Ureter (tissue), 1 donor: ENCODE measurements at regions not wholly inside any gene's neighbourhood (a gene's known extent, or its start where the extent isn't known, plus 50 kb on each side); places are given as distances from the start of the nearest gene placed in this dataset.
"Not testable (repeated sequence)": the region's sequence is repeated elsewhere in the genome, so short reads cannot be mapped to it uniquely, and the experiment has no call there.

Experiments used
- DNase-seq: peaks from one replicate; pipeline ENCODE4 v3.0.0-alpha.2; 2020; ENCODE audit warnings: low spot score
- donor health status: DM: yes; HTN: yes; CAD: no.

GRCh38 chr22:22776121-22776520 is 111.5 kb upstream of the IGLL5 start:
- DNase-seq = no peak

- no peak for DNase-seq
Observed at GRCh38 chr22:22779213-22779612, 108.4 kb upstream of the IGLL5 start.

- DNase-seq = no peak
Observed at GRCh38 chr22:22783575-22783974, 104.0 kb upstream of the IGLL5 start.

GRCh38 chr22:22784249-22785039 is 103.2 kb upstream of the IGLL5 start:
- no peak for DNase-seq

GRCh38 chr22:22785316-22786065 is 102.1 kb upstream of the IGLL5 start:
- DNase-seq = no peak

- DNase-seq = no peak
Observed at GRCh38 chr22:22786301-22787115, 101.1 kb upstream of the IGLL5 start.

- DNase-seq = no peak
Observed at GRCh38 chr22:22787151-22787550, 100.5 kb upstream of the IGLL5 start.

- no peak for DNase-seq
Observed at GRCh38 chr22:22787786-22788459, 99.7 kb upstream of the IGLL5 start.

- no peak for DNase-seq
Observed at GRCh38 chr22:22788460-22789037, 99.1 kb upstream of the IGLL5 start.

GRCh38 chr22:22789233-22789921 is 98.2 kb upstream of the IGLL5 start:
- no peak for DNase-seq

GRCh38 chr22:22789922-22790845 is 97.4 kb upstream of the IGLL5 start:
- no peak for DNase-seq

GRCh38 chr22:22791438-22792181 is 96.0 kb upstream of the IGLL5 start:
- no peak for DNase-seq

- not testable (repeated sequence) for DNase-seq
Observed at GRCh38 chr22:22792205-22792786, 95.3 kb upstream of the IGLL5 start.

- not testable (repeated sequence) for DNase-seq
Observed at GRCh38 chr22:22795639-22796038, 92.0 kb upstream of the IGLL5 start.

- DNase-seq = no peak
Observed at GRCh38 chr22:22796724-22797123, 90.9 kb upstream of the IGLL5 start.

GRCh38 chr22:22798232-22798616 is 89.4 kb upstream of the IGLL5 start:
- DNase-seq = no peak

- DNase-seq = no peak
Observed at GRCh38 chr22:22798716-22799115, 88.9 kb upstream of the IGLL5 start.

GRCh38 chr22:22799561-22799960 is 88.1 kb upstream of the IGLL5 start:
- DNase-seq = no peak

GRCh38 chr22:22800716-22801115 is 86.9 kb upstream of the IGLL5 start:
- DNase-seq = no peak
